B cell (primary cell): ENCODE measurements at regions not wholly inside any gene's neighbourhood (a gene's known extent, or its start where the extent isn't known, plus 50 kb on each side); places are given as distances from the start of the nearest gene placed in this dataset.

Experiments used
- ATAC-seq: fragments of 200-7000 bp; cut with Tn5 transposase; one replicate; pipeline ENCODE4 v1.10.0; 2021; ENCODE audit warnings: low read depth, mild to moderate bottlenecking, moderate number of reproducible peaks, moderate library complexity
- CTCF ChIA-PET: fragments of 350-600 bp; sonication (Branson Sonifier 250); formaldehyde crosslinking; loops from one replicate; lab custom pipeline; 2021; ENCODE audit warnings: antibody characterized with exemption, inconsistent platforms; lab: Charles Lee
- POLR2A ChIA-PET: fragments of 350-600 bp; sonication (Branson Sonifier 250); formaldehyde crosslinking; loops from one replicate; lab custom pipeline; 2021; ENCODE audit warnings: antibody characterized with exemption; lab: Charles Lee
- DNase-seq: peaks from one replicate; pipeline ENCODE4 v3.0.0; 2013
- H2AFZ ChIP-seq: 2 replicates; pipeline ENCODE4 v1.6.1; 2012; ENCODE audit warnings: mild to moderate bottlenecking, low read depth, low read length; ENCODE audit not compliant: insufficient read depth, poor library complexity, severe bottlenecking
- H3K27ac ChIP-seq, 2 donors: 1 replicate in 1 of 2; 2 replicates in 1 of 2; pipeline ENCODE4 v1.5.1; 2012 to 2013; ENCODE audit warnings: low read length in 2 of 2, mild to moderate bottlenecking in 2 of 2, moderate library complexity in 1 of 2
- H3K27me3 ChIP-seq, 4 experiments: fragments of 200-600 bp in 1 of 4; sonication (generic) in 1 of 4; replicated peaks in 1 of 4; 1 replicate in 2 of 4; 2 replicates in 2 of 4; pipeline versions ENCODE4 v1.6.1 to v1.7.0; 2013 to 2016; ENCODE audit warnings: low read length in 3 of 4, mild to moderate bottlenecking in 2 of 4, mixed read lengths in 1 of 4, moderate library complexity in 1 of 4; ENCODE audit not compliant: insufficient read depth in 4 of 4, control insufficient read depth in 3 of 4; ENCODE audit errors: control extremely low read depth in 1 of 4
- H3K36me3 ChIP-seq, 2 experiments: replicated peaks in 1 of 2; 1 replicate in 1 of 2; 2 replicates in 1 of 2; pipeline versions ENCODE4 v1.6.1 to v1.7.1; 2013; ENCODE audit warnings: low read length in 1 of 2; ENCODE audit not compliant: insufficient read depth in 2 of 2, control insufficient read depth in 1 of 2; ENCODE audit errors: control extremely low read depth in 1 of 2, extremely low read depth in 1 of 2
- H3K4me1 ChIP-seq, 2 donors: fragments of 200-600 bp in 1 of 2; sonication (generic) in 1 of 2; 1 replicate in 1 of 2; 2 replicates in 1 of 2; pipeline versions ENCODE4 v1.5.1 to v1.6.1; 2013 to 2017; ENCODE audit warnings: low read length in 2 of 2; ENCODE audit not compliant: control insufficient read depth in 2 of 2, insufficient read depth in 2 of 2
- H3K4me2 ChIP-seq: replicated peaks from 2 replicates; pipeline ENCODE3; 2012; ENCODE audit warnings: mild to moderate bottlenecking, low read depth, low read length; ENCODE audit not compliant: poor library complexity, severe bottlenecking
- H3K4me3 ChIP-seq, 5 experiments: fragments of 200-600 bp in 1 of 5; sonication (generic) in 1 of 5; 1 replicate in 3 of 5; 2 replicates in 2 of 5; pipeline versions ENCODE4 v1.5.1 to v1.7.0; 2011 to 2016; ENCODE audit warnings: low read length in 4 of 5, mild to moderate bottlenecking in 4 of 5, low read depth in 2 of 5, control low read depth in 1 of 5, moderate library complexity in 1 of 5; ENCODE audit not compliant: insufficient read depth in 1 of 5; ENCODE audit errors: control extremely low read depth in 1 of 5, extremely low read depth in 1 of 5
- H3K79me2 ChIP-seq: fragments of 200-600 bp; sonication (generic); one replicate; pipeline ENCODE4 v1.6.0; 2016; ENCODE audit warnings: low read length; ENCODE audit not compliant: control insufficient read depth, insufficient read depth
- H3K9ac ChIP-seq: fragments of 200-600 bp; sonication (generic); 2 replicates; pipeline ENCODE4 v1.6.1; 2017; ENCODE audit warnings: mild to moderate bottlenecking, low read length, moderate library complexity
- H3K9me3 ChIP-seq, 3 donors: one replicate each; pipeline versions ENCODE4 v1.6.1 to v1.7.1; 2013; ENCODE audit warnings: low read length in 2 of 3; ENCODE audit not compliant: control insufficient read depth in 2 of 3, insufficient read depth in 1 of 3; ENCODE audit errors: control extremely low read depth in 1 of 3
- H4K20me1 ChIP-seq: 2 replicates; pipeline ENCODE4 v1.6.0; 2012; ENCODE audit warnings: mild to moderate bottlenecking, low read length; ENCODE audit not compliant: insufficient read depth, control insufficient read depth, poor library complexity, severe bottlenecking
- H3K27ac Mint-ChIP-seq: one replicate; pipeline ENCODE4 v1.8.0; 2021; ENCODE audit warnings: mixed read lengths
- H3K27me3 Mint-ChIP-seq: one replicate; pipeline ENCODE4 v1.8.0; 2021; ENCODE audit warnings: mixed read lengths
- H3K4me1 Mint-ChIP-seq: one replicate; pipeline ENCODE4 v1.8.0; 2021; ENCODE audit warnings: mixed read lengths
- H3K4me3 Mint-ChIP-seq: one replicate; pipeline ENCODE4 v1.8.0; 2021; ENCODE audit warnings: mixed read lengths
- H3K9me3 Mint-ChIP-seq: one replicate; pipeline ENCODE4 v1.8.0; 2022; ENCODE audit warnings: mixed read lengths; ENCODE audit not compliant: insufficient read depth
- CTCF ChIP-seq: fragments of 200-600 bp; IDR thresholded peaks from one replicate; pipeline ENCODE4 v1.8.0; 2022; ENCODE audit warnings: antibody characterized with exemption, mild to moderate bottlenecking
- EZH2 ChIP-seq: IDR thresholded peaks from 2 replicates; pipeline ENCODE4 v1.6.1; 2012; ENCODE audit warnings: borderline replicate concordance, low read depth, mild to moderate bottlenecking, moderate library complexity, low read length; ENCODE audit not compliant: insufficient read depth, poor library complexity, severe bottlenecking
- WGBS: methylation state at CpG from one replicate; pipeline ENCODE4 v1.1.5; 2013; ENCODE audit warnings: missing lambda C conversion rate; ENCODE audit not compliant: insufficient coverage; 5-methylcytosine and 5-hydroxymethylcytosine counted together
- intact Hi-C: fragments of 100-400 bp; cut with micrococcal nuclease; formaldehyde crosslinking; loops from one replicate; pipeline ENCODE4 v1.10.0; 2022

GRCh38 chr11:30150425-30150824, 80.4 kb upstream of the FSHB start:
- TF ChIP-seq CTCF: no peak
- TF ChIP-seq EZH2: no peak
- DNase-seq (no peak), ATAC-seq (no peak)
- H3K36me3 ChIP-seq: no peaks in the 10 kb centered on the region
- H3K4me1 ChIP-seq: no peaks in the 10 kb centered on the region
- Mint-ChIP-seq H3K4me3 (no peak overlapping the region), H3K27ac (no peak overlapping the region), H3K4me1 (no peaks in the 10 kb centered on the region), H3K27me3 (peaks cover 3% of the 10 kb centered on the region), H3K9me3 (no peaks in the 10 kb centered on the region)
- H3K79me2 ChIP-seq: no peaks in the 10 kb centered on the region
- no peak overlapping the region for H3K9ac ChIP-seq
- ChIA-PET POLR2A (no interaction called here), CTCF (interaction anchor here (1.4 to 7.2 kb wide), 2 partner anchors 8 to 12 kb away, joined by 5 to 35 read pairs; no protein-coding TSS in a partner anchor)
- H3K4me2 ChIP-seq: no peak overlapping the region
- no peaks in the 10 kb centered on the region for H4K20me1 ChIP-seq
- intact Hi-C loops: no loop called here
- no peak overlapping the region for H3K4me3 ChIP-seq
- H3K27me3 ChIP-seq: no peaks in the 10 kb centered on the region
- H3K9me3 ChIP-seq: no peaks in the 10 kb centered on the region
- no peak overlapping the region for H2AFZ ChIP-seq
- H3K27ac ChIP-seq: no peak overlapping the region
- 54% methylated on average over 1 of the region's 3 CpGs for WGBS

DNA sequence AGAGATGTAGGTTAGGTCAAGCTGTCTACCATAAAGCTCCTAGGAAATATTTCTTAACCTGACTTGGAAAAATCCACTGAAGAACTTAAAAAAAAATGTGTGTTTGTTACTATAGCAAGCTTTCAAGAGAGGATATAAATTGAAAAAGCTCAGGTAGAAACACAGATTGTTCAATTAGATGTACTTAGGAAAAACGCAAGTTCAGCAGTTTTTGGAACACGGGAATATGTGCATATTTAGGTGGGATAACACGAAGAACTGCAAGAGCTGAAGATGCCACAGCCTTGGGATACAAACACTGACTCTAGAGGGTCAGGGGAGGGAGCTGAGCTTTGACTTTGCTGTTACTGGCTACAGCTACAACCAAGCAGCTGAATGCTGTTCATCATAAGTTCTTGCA, 77.8 kb upstream of the FSHB start:
- Mint-ChIP-seq H3K9me3 (no peaks in the 10 kb centered on the region), H3K4me3 (no peak overlapping the region), H3K4me1 (no peaks in the 10 kb centered on the region), H3K27ac (no peak overlapping the region), H3K27me3 (peaks cover 3% of the 10 kb centered on the region)
- Histone ChIP-seq H3K4me3 (no peak overlapping the region), H3K9ac (no peak overlapping the region), H3K4me1 (no peaks in the 10 kb centered on the region), H3K79me2 (no peaks in the 10 kb centered on the region), H3K27ac (no peak overlapping the region), H3K9me3 (no peaks in the 10 kb centered on the region), H3K27me3 (peaks cover 0 to 4% (median 0%) of the 10 kb centered on the region in 4 experiments), H3K4me2 (no peak overlapping the region), H3K36me3 (no peaks in the 10 kb centered on the region), H2AFZ (no peak overlapping the region), H4K20me1 (no peaks in the 10 kb centered on the region)
- 93% methylated on average over 3 of the region's 3 CpGs for WGBS
- intact Hi-C loops: no loop called here
- ChIA-PET CTCF (interaction anchor here (7.2 kb wide), 1 partner anchor 10 kb away, joined by 35 read pairs; no protein-coding TSS in a partner anchor), POLR2A (no interaction called here)
- TF ChIP-seq EZH2 (no peak), CTCF (no peak)
- DNase-seq: no peak
- no peak for ATAC-seq
